Stimulated activated CD8-positive, alpha-beta memory T cell treated with anti-CD3 and anti-CD28 coated beads, Interleukin-4, amount 100 ng/mL, for 4 hours (primary cell): ENCODE measurements at regions not wholly inside any gene's neighbourhood (a gene's known extent, or its start where the extent isn't known, plus 50 kb on each side); places are given as distances from the start of the nearest gene placed in this dataset.

Experiments
- DNase-seq, 2 donors: peaks; one replicate each; pipeline ENCODE4 v3.0.0-alpha.2; 2020; ENCODE audit warnings: low read depth in 2 of 2, low spot score in 1 of 2

DNA sequence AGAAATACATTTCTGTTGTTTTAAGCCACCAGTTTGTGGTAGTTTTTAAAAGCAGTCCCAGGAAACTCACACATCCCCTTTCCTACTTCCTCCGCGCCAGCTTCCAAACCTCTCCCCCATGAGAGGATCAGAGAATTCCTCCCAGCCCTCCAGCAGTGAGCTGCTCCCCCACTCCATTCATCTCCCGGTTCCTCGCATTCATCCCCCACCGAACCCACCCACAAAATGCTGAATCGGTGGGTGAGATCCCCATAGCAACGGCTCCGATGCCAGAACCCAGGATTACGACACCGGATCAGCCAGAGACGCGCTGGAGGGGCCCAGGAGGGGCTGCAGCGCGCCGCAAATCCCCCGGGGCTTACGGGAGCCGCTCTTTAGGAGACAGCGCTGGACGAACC, 251.4 kb upstream of the RPL38 start:
- no peak for DNase-seq

DNA sequence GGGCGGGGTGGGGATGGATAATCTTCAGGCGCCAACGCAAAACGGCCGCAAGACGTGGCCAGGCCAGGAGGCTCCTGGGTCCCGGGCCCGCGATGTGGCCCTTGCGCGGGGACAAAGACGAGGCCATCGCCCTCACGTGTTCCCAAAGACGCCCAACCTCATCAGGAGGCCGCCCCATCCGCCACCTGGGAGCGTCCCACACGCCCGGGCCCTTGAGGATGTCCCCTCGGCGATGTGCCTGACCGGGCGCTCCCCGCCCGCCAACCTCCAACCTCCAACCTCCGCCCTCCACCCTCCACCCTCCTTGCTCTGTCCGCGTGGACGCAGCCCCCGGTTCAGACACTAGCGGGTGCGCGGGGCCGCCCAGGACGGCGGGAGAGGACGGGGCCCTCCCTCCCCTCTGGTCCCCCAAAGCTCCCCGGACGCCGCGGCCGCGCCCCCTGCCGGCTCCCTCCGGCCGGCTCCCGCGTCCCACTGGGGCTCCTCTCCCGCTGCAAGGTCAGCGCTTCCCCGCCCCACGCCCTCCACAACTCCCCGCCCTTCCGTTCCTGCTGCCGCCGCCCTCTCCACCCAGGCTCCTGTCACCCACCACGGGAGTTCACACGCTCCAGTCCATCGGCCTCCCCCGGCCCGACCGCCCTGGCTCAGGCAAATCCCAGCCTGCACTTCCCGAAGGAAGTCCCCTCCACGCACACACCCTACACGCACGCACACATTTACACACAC, 250.8 kb upstream of the RPL38 start:
- no peak for DNase-seq

- DNase-seq = no peak
Observed at GRCh38 chr17:73953206-73954033, 250.1 kb upstream of the RPL38 start.

GRCh38 chr17:73954951-73955350, 248.5 kb upstream of the RPL38 start:
- no peak for DNase-seq

DNA sequence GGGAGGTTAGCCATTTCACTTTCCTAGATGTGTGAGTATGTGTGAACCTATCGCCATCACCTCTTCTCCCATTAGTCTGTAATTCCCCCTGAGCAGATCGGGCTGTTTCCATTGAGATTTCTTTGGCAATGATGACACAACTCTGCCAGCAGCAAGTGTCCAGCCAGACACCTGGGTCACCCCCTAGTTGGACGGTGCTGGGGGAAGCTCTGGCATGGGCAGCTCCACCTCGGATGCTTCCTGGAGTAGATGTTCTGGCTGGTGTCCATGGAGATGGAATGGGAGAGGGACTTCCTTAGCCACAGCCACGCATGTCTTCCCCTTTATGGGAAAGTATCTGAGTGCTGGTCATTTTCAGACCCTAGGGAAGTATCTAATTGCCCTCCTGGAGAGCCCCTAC, 247.9 kb upstream of the RPL38 start:
- DNase-seq = no peak

DNA sequence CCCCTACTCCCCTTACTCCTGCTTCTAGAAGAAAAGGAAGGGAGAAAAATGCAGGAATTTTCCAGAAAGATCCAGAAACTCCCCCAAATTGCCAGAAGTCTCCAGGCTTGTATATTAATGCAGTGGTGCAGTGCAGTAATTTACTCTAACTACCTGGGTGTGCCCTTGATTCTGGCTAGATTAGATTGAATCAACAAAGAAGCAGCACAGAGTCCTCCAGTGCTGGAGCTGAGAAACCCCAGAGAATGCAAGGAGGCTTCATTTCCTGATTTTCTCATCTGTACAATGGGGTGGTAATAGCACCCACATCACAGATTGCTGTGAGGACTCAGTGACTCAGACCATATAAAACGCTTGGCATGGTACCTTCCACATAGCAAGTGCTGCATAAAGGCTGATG, 247.3 kb upstream of the RPL38 start:
- DNase-seq = no peak

- DNase-seq = peak in 1 of 2 donors; percentile 7
Observed at GRCh38 chr17:73956595-73957465, 246.6 kb upstream of the RPL38 start.

DNA sequence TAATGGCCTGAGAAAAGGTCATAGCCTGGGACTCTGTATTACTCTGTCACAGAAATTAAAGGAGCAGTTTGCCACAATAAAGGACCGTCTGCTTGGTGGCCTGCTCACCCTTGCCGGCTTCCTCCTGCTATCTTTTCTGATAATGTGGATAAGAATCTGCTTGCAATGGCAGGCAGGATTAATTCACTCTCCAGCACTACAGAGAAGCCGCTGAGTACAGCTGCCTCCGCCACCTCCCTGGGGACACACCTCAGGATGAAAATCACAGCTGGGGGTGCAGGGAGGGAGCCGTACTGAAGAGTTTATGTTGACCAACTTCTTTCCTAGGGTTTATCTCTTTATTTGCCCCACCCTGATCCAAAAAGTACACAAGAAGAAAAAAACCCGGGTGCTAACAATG, 245.9 kb upstream of the RPL38 start:
- no peak for DNase-seq

DNA sequence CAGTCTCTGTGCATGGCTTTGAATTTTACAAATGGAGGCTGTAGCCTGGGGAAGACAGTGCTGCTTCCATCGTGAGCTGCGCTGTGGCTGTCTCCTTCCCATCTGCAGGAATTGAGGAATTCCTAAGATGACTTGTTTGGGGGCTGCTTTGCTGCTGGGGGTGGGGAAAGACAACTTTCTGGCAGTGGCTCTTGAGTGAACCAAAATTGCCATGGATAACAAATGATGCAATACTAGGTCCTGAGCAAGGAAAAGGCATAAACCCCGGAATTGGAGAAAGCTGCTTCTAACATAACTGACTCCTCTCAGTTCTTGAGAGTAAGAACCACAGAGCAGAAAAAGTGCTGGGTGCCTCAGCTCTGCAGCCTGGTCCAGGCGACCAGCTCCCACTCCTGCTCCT, 245.0 kb upstream of the RPL38 start:
- no peak for DNase-seq

DNA sequence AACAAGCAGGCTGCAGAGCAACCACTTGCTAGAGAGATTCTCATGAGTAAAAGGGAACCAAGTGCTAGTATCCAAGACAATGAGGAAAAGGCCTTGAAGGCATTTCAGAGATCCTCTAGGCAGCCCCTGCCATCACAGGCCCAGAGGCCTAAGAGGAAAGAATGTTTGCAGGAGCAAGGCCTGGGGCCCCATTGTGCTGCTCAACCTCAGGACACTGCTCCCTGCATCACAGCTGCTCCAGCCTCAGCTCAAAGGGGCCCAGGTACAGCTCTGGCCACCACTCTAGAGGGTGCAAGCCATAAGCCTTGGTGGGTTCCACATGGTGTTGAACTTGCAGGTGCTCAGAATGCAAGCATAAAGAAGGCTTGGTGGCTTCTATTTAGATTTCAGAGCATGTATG, 243.0 kb upstream of the RPL38 start:
- DNase-seq = no peak

DNA sequence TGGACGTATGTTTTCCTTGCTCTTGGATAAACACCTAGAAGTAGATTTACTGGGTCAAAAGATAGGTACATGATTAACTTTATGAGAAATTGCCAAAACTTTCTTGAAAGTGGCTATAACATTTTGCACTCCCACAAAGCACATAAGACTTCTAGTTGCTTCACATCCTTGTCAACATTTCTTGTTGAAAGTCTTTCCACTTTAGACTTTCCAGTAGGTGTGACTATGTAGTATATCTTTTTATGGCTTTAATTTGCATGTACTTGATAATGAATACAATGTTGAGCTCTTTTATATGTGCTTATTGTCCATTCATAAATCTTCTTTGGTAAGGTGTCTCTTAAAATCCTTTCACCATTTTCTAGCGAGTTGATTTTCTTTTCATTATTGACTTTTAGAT, 241.2 kb upstream of the RPL38 start:
- DNase-seq = no peak

- DNase-seq = no peak
Observed at GRCh38 chr17:73968680-73969079, 234.8 kb upstream of the RPL38 start.

DNA sequence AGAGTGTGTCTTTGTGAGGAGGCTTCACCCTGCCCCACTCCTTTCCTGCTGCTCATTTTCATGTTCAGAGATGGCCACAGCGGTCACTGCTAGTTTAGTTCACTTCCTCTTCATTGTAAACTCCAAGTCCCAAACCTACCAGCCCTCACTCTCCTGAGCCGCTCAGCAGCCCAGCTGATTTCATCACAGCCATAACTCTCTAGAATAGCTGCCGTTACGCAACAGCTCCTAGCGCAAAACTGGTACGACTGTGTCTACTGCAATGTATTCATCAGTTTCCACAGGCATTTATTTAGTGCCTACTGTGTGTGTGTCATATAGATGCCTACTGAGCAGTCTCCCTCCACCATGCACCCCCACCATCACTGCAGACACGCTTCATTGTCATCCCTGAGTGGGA, 233.5 kb upstream of the RPL38 start:
- no peak for DNase-seq

- no peak for DNase-seq
Observed at GRCh38 chr17:73971127-73971526, 232.4 kb upstream of the RPL38 start.

DNA sequence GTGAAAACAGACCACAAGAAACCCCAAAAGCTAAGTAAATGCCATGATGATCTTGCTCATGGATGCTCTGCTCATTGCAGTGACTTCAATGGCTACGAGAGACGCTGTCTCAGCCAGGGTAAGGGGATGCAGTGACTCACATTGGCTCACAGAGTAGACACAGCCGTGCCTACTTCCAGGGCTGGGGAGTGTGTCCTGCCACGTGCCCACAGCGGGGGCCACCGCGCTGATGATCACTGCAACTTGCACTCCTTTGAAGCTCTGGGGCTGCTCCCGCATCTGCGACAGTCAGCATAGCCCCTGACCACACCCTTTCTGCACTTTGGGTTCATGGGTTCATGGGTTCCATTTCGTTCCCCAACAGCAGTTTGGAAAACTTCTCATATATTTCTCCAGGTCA, 231.4 kb upstream of the RPL38 start:
- no peak for DNase-seq

DNA sequence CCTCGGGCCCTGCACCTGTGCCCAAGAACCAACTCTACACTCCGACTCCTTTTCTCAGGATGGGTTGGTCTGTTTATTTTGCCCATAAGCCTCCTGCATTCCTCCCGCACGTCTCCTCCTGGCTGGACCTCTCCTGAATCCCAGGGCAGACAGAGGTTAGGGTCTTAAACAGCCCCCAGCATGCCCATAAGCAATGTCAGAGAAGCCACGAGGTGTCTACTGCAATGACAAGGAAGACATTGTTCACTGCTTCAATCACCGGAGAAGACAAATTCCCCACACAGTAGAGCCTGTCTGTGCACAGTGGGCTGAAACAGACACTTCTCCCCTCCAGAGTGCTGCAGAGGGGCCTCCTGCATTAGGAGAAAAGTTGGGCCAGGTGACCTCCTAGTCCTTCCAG, 230.6 kb upstream of the RPL38 start:
- DNase-seq = no peak

DNA sequence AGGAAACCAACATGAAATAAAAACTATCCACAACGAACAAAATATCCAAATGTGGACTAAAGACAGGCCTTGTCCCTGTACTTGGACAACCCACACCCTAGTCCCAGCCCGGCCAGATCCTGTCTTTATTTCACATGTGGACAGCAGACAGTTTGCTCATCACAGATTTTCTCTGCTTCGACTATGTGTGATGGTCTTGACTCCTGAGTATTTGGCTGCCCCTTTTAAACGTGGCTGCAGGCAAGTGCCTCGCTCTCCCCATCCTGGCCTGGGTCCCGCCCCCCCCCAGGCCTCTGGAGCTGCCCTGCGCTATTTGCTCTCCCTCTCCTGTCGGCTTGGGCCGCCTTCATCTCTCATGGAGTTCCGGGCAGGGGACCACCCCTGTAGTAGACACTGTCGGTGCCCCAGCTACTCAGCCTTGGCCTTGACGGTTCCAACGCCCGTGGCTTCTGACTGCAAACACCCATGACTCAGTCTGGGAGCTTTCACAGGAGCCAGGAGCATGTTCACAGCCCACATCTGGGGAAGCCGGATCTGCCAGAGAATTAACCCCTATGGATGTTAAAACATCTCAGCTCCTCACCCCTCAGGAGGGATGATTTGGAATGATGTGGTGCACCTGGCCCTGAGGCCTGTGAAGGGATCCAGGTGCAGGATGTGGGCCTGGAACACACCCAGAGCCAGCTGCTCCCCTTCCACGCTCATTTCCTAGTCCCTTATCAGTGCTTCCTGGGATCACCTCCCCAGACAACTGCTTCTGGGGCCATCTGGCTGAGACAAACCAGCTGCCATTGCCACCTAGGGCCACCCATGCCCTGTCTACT, 229.7 kb upstream of the RPL38 start:
- no peak for DNase-seq

- DNase-seq = no peak
Observed at GRCh38 chr17:73974536-73974935, 228.9 kb upstream of the RPL38 start.

DNA sequence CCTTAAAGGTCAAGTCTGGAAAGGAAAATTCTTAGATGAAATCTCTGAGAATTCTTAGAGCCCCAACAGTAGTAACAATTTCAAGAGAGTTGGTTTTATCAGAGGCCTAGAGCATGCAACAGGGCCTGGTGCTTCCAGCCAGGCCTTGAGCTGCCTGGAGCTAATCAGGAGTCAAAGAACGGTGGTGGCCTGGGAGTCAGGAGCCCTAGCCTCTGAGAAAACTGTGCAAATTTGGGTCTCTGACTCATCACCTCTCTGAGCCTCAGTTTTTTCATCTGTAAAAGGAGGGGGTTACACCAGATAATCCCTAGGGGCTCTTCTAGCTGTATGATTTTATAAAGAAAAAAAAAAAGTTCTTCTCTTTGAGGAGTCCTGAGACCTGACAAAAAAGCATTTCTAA, 227.3 kb upstream of the RPL38 start:
- DNase-seq = no peak

GRCh38 chr17:73976676-73977521, 226.6 kb upstream of the RPL38 start:
- no peak for DNase-seq
